ENCODE measurements at regions not wholly inside any gene's neighbourhood (a gene's known extent, or its start where the extent isn't known, plus 50 kb on each side); places are given as distances from the start of the nearest gene placed in this dataset.

DNA sequence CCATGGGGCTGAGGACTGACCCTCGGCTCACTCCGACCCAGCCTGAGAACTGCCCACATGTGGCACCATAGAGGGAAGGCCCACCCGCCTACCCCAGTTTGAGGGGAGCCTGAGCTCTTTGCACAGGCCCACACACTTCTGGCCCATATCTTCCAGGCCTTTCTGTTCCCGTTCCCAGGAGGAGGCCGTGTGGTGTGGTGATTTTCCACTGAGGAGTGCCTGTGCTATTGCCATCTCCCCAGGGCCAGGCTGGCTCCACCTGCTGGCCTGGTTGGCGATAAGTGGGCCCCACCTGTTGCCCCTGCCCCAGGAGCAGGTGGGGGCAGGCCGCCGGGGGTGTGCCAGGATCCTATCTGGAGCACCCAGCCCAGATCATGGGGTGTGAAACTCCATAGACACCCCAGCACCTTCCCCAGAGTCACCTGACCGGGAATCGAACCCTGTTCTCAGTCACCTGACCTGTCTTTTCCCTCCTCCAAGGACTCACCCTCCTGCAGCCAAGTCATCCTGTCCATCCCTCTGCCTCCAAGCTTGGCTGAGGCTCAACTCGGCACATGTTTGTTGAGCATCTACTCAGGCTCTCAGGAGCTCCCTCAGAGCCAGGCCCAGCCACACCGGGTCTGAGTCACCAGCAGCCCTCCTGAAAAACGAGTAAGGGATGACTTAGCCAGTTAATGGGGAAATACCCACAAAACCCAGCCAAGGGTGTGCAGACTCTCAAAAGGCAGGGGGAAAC is 120.1 kb downstream of the CYP26B1 start:
- Histone ChIP-seq H3K4me2 (ENCODE audit: low read depth, low read length) (no peak overlapping the region), H3K9ac (ENCODE audit: low read length) (no peak overlapping the region), H3K9me3 (replicated peaks; ENCODE audit: insufficient read depth, low read length) (no peaks in the 10 kb centered on the region), H4K20me1 (ENCODE audit: insufficient read depth, low read length) (no peaks in the 10 kb centered on the region), H3K27me3 (replicated peaks; ENCODE audit: insufficient read depth, low read length) (no peaks in the 10 kb centered on the region), H3K27ac (ENCODE audit: low read length) (no peak overlapping the region), H3K36me3 (replicated peaks; ENCODE audit: insufficient read depth, low read length) (no peaks in the 10 kb centered on the region), H3F3A (ENCODE audit: insufficient read depth, low read length) (no peaks in the 10 kb centered on the region), H3K79me2 (ENCODE audit: low read length) (no peaks in the 10 kb centered on the region), H3K4me1 (ENCODE audit: low read length) (no peaks in the 10 kb centered on the region), H3K4me3 (ENCODE audit: low read length) (no peak overlapping the region), H2AFZ (ENCODE audit: low read length) (no peak overlapping the region), H3K9me2 (replicated peaks; ENCODE audit: insufficient read depth, low read length) (no peaks in the 10 kb centered on the region)
- DNase-seq, result no peak
- TF ChIP-seq EZH2phosphoT487 (IDR thresholded peaks at IDR 0.05; ENCODE audit: low read length) (no peak), CTCF (IDR thresholded peaks at IDR 0.05; ENCODE audit: low read length) (no peak), EZH2 (optimal IDR thresholded peaks at IDR 0.05; ENCODE audit: low read depth, low read length) (no peak)

DNA sequence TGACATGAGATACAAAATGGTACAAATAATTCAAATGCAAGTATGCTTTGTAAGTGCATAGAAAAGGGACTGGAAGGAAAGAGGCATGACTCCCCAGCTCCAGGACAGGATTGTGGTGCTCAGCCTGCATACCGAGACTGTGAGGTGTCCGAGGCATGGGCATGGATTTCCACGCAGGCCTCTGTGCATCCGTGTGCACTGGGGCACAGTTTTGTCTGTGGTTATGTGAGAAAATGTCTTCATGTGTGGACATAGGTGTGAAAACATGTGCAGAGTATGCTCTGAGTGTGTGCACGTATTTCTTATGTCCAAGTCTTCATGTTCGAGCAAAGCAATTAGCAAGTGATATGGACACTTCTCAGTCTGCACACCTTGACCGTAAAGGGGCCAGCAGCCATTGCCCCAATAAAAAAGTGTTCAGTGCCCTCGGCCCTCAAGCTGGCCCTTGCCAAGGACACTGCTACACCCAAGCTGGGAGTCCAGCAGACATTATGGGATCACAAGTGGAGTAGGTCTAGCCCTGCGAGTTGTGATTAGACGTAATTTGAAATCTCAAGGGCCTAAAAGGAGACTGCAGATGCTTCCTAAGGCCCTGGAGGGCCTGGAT is 120.7 kb downstream of the CYP26B1 start:
- Histone ChIP-seq H3K4me1 (ENCODE audit: low read length) (no peaks in the 10 kb centered on the region), H3K79me2 (ENCODE audit: low read length) (no peaks in the 10 kb centered on the region), H3K4me3 (ENCODE audit: low read length) (no peak overlapping the region), H3K27ac (ENCODE audit: low read length) (no peak overlapping the region), H4K20me1 (ENCODE audit: insufficient read depth, low read length) (no peaks in the 10 kb centered on the region), H2AFZ (ENCODE audit: low read length) (no peak overlapping the region), H3K9ac (ENCODE audit: low read length) (no peak overlapping the region), H3K9me3 (replicated peaks; ENCODE audit: insufficient read depth, low read length) (no peaks in the 10 kb centered on the region), H3K36me3 (replicated peaks; ENCODE audit: insufficient read depth, low read length) (no peaks in the 10 kb centered on the region), H3F3A (ENCODE audit: insufficient read depth, low read length) (no peaks in the 10 kb centered on the region), H3K27me3 (replicated peaks; ENCODE audit: insufficient read depth, low read length) (no peaks in the 10 kb centered on the region), H3K9me2 (replicated peaks; ENCODE audit: insufficient read depth, low read length) (no peaks in the 10 kb centered on the region), H3K4me2 (ENCODE audit: low read depth, low read length) (no peak overlapping the region)
- TF ChIP-seq CTCF (IDR thresholded peaks at IDR 0.05; ENCODE audit: low read length), result no peak
- no peak for TF ChIP-seq EZH2phosphoT487 (IDR thresholded peaks at IDR 0.05; ENCODE audit: low read length)
- TF ChIP-seq EZH2 (optimal IDR thresholded peaks at IDR 0.05; ENCODE audit: low read depth, low read length), result no peak
- no peak for DNase-seq

DNA sequence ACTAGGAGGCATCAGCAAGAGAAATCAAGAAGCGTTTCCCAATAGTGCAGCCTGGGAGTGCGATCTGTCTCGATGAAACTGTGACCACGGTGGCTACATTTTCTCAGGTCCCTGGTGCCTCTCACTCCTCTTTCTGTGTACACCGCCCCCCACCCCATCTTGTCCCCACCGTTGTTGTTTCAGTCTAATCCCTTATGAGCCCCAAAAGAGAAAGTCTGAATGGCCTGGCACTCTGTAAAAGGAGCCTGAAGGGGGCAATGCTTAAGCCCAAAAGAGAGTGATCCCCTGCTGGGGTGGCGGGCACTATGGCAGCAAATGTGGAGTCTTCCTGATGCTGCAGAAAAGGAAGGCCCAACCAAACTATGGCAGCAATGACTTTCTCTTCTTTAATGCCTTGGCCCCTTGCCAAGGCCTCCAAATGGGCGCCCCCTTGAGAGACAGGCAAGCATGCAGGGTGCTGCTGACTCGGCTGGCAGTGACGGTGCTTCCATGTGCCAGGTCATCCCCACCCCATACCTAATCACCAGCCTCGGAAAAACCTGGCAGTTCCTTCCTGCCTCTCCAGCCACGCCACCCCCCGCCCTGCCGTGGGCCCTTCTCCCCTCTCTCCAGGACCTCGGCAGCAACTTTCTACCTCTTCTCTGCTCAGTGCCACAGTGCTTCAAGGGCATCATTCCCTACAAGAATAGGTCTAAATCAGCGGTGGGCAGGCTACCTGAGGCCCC is 123.0 kb downstream of the CYP26B1 start:
- Histone ChIP-seq H3K4me1 (ENCODE audit: low read length) (no peaks in the 10 kb centered on the region), H2AFZ (ENCODE audit: low read length) (no peak overlapping the region), H3K27me3 (replicated peaks; ENCODE audit: insufficient read depth, low read length) (no peaks in the 10 kb centered on the region), H3K27ac (ENCODE audit: low read length) (no peak overlapping the region), H3F3A (ENCODE audit: insufficient read depth, low read length) (no peaks in the 10 kb centered on the region), H3K9me2 (replicated peaks; ENCODE audit: insufficient read depth, low read length) (no peaks in the 10 kb centered on the region), H3K36me3 (replicated peaks; ENCODE audit: insufficient read depth, low read length) (no peaks in the 10 kb centered on the region), H4K20me1 (ENCODE audit: insufficient read depth, low read length) (no peaks in the 10 kb centered on the region), H3K4me3 (ENCODE audit: low read length) (no peak overlapping the region), H3K79me2 (ENCODE audit: low read length) (no peaks in the 10 kb centered on the region), H3K9ac (ENCODE audit: low read length) (no peak overlapping the region), H3K9me3 (replicated peaks; ENCODE audit: insufficient read depth, low read length) (no peaks in the 10 kb centered on the region), H3K4me2 (ENCODE audit: low read depth, low read length) (no peak overlapping the region)
- DNase-seq, result no peak
- TF ChIP-seq EZH2 (optimal IDR thresholded peaks at IDR 0.05; ENCODE audit: low read depth, low read length), result no peak
- TF ChIP-seq EZH2phosphoT487 (IDR thresholded peaks at IDR 0.05; ENCODE audit: low read length), result no peak

Data from MM.1S (cell line).